ENCODE measurements at regions not wholly inside any gene's neighbourhood (a gene's known extent, or its start where the extent isn't known, plus 50 kb on each side); places are given as distances from the start of the nearest gene placed in this dataset.

DNA sequence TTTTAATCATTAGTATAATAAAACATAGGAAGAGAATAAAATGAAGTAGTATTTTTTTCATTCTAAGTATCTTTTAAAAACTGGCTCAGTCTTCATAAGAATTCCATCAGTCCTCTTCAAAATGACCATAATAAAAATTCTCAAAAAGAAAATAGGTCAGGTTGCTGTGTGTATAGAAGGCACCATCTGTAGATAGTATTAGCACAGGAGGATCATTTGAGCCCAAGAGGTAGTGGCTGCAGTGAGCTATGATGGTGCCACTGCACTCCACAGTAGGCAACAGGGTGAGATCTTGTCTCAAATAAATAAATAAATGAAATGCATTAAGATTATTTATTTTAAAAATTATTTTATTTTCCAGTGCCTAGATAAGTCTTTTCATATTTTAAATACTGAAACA, 475.8 kb downstream of the ZNF804A start:
- no peaks in the 10 kb centered on the region for H3K27me3 ChIP-seq (replicated peaks; ENCODE audit: insufficient read depth)
- no peaks in the 10 kb centered on the region for H3K36me3 ChIP-seq
- no peak overlapping the region for H3K4me3 ChIP-seq
- H3K4me1 ChIP-seq (ENCODE audit: control insufficient read depth in 1 of 2, low read depth in 2 of 2): no peaks in the 10 kb centered on the region
- no peak for ATAC-seq (ENCODE audit: insufficient number of reproducible peaks, low FRiP score, low read depth)
- DNase-seq (ENCODE audit: low spot score): no peak
- no peaks in the 10 kb centered on the region for H3K9me3 ChIP-seq
- TF ChIP-seq, protein P1, sequence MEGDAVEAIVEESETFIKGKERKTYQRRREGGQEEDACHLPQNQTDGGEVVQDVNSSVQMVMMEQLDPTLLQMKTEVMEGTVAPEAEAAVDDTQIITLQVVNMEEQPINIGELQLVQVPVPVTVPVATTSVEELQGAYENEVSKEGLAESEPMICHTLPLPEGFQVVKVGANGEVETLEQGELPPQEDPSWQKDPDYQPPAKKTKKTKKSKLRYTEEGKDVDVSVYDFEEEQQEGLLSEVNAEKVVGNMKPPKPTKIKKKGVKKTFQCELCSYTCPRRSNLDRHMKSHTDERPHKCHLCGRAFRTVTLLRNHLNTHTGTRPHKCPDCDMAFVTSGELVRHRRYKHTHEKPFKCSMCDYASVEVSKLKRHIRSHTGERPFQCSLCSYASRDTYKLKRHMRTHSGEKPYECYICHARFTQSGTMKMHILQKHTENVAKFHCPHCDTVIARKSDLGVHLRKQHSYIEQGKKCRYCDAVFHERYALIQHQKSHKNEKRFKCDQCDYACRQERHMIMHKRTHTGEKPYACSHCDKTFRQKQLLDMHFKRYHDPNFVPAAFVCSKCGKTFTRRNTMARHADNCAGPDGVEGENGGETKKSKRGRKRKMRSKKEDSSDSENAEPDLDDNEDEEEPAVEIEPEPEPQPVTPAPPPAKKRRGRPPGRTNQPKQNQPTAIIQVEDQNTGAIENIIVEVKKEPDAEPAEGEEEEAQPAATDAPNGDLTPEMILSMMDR (IDR thresholded peaks at IDR 0.05): no peak
- no peak overlapping the region for H3K27ac ChIP-seq

DNA sequence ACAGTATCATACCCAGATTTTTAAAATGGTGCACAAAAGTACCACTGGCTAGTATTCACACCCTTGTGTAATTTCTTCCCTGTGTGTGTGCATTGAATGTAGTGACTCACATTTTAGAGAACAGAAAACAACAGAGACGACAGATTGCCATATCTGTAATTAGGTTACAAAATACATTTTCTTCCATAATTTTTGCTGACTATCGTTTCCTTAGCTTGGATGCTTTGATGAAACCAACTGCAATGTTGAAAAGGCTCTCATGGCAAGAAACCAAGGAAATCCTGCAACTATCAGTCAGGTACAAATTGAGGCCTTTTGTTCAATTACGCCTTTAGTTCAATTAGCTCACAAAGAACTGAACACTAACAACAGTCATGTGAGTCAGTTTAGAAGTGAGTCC, 484.4 kb downstream of the ZNF804A start:
- no peaks in the 10 kb centered on the region for H3K9me3 ChIP-seq
- H3K4me3 ChIP-seq: no peak overlapping the region
- no peaks in the 10 kb centered on the region for H3K27me3 ChIP-seq (replicated peaks; ENCODE audit: insufficient read depth)
- H3K36me3 ChIP-seq: no peaks in the 10 kb centered on the region
- TF ChIP-seq, protein P1 (IDR thresholded peaks at IDR 0.05): no peak
- no peak for DNase-seq (ENCODE audit: low spot score)
- no peaks in the 10 kb centered on the region for H3K4me1 ChIP-seq (ENCODE audit: control insufficient read depth in 1 of 2, low read depth in 2 of 2)
- ATAC-seq (ENCODE audit: insufficient number of reproducible peaks, low FRiP score, low read depth): no peak
- no peak overlapping the region for H3K27ac ChIP-seq

DNA sequence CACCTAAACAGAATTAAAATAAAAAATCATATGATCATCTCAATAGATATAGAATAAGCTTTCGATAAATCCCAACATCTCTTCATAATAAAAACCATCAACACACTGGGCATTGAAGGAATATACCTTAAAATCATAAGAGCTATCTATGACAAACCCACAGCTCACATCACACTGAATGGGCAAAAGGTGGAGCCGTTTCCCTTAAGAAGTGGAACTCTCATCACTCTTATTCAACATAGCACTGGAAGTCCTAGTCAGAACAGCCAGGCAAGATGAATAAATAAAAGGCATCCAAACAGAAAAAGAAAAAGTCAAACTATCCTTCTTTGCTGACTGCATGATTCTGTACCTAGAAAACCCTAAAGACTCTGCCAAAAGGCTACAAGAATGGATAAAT, 510.3 kb downstream of the ZNF804A start:
- no peak for DNase-seq (ENCODE audit: low spot score)
- no peak overlapping the region for H3K4me3 ChIP-seq
- H3K9me3 ChIP-seq: no peaks in the 10 kb centered on the region
- no peaks in the 10 kb centered on the region for H3K27me3 ChIP-seq (replicated peaks; ENCODE audit: insufficient read depth)
- H3K36me3 ChIP-seq: no peaks in the 10 kb centered on the region
- H3K4me1 ChIP-seq (ENCODE audit: control insufficient read depth in 1 of 2, low read depth in 2 of 2): no peaks in the 10 kb centered on the region
- ATAC-seq (ENCODE audit: insufficient number of reproducible peaks, low FRiP score, low read depth): no peak
- TF ChIP-seq, protein P1 (IDR thresholded peaks at IDR 0.05): no peak
- H3K27ac ChIP-seq: no peak overlapping the region

DNA sequence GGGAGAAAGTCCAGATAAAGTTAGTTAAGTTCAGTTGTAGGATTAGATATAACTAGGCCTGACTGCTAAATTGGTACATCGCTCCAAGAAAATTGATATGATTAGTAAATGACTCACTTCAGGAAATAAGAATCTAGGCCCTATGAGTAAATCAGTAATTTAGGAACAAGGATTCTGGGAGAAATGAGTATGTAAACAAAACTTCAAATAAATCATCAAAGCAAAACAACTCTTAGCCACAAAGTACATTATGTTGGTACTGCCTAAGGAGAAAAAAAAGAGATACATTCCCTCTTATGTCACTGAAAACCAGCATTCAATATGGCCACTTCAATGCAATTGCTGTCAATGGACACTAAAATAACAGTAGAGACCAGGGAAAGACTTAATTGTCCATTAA, 529.1 kb downstream of the ZNF804A start:
- DNase-seq (ENCODE audit: low spot score) (no peak), ATAC-seq (ENCODE audit: insufficient number of reproducible peaks, low FRiP score, low read depth) (no peak)
- TF ChIP-seq, protein P1 (IDR thresholded peaks at IDR 0.05): no peak
- Histone ChIP-seq H3K27me3 (replicated peaks; ENCODE audit: insufficient read depth) (no peaks in the 10 kb centered on the region), H3K27ac (no peak overlapping the region), H3K4me1 (ENCODE audit: control insufficient read depth in 1 of 2, low read depth in 2 of 2) (no peaks in the 10 kb centered on the region), H3K9me3 (no peaks in the 10 kb centered on the region), H3K36me3 (no peaks in the 10 kb centered on the region), H3K4me3 (no peak overlapping the region)

DNA sequence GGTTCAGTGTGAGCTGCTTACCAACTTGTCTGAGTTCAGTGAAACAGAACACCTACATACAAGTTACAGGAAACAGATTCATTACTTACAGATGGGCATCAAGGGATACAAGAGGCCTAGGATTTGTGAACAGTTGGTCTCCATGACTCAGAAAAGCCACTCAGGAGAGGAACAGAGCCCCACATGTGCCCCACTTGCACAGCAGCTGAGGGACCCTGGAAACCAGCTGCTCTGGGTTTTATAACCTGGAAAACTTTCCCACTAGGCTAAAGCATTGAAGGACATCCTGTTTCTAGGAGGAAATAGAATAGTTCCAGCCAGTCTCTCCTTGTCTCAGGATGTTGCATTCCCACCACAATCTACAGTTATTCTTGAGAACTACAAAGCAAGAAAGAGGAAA, 530.0 kb downstream of the ZNF804A start:
- ATAC-seq (ENCODE audit: insufficient number of reproducible peaks, low FRiP score, low read depth) (no peak), DNase-seq (ENCODE audit: low spot score) (no peak)
- H3K4me1 ChIP-seq (ENCODE audit: control insufficient read depth in 1 of 2, low read depth in 2 of 2): no peaks in the 10 kb centered on the region
- no peak overlapping the region for H3K4me3 ChIP-seq
- H3K9me3 ChIP-seq: no peaks in the 10 kb centered on the region
- no peaks in the 10 kb centered on the region for H3K36me3 ChIP-seq
- TF ChIP-seq, protein P1 (IDR thresholded peaks at IDR 0.05): no peak
- no peaks in the 10 kb centered on the region for H3K27me3 ChIP-seq (replicated peaks; ENCODE audit: insufficient read depth)
- no peak overlapping the region for H3K27ac ChIP-seq
